Esophagus muscularis mucosa (tissue), 4 donors: ENCODE measurements at regions not wholly inside any gene's neighbourhood (a gene's known extent, or its start where the extent isn't known, plus 50 kb on each side); places are given as distances from the start of the nearest gene placed in this dataset.

ENCODE experiments used
- CTCF ChIP-seq, 3 experiments: fragments of 200-600 bp in 2 of 3; fragments of 450-650 bp in 1 of 3; sonication (generic) in 2 of 3; IDR thresholded peaks; one replicate each; pipeline ENCODE4 v1.5.1; 2017 to 2019; ENCODE audit warnings: antibody characterized with exemption in 3 of 3, mild to moderate bottlenecking in 2 of 3, moderate library complexity in 1 of 3
- EP300 ChIP-seq: sonication (generic); formaldehyde crosslinking; IDR thresholded peaks from one replicate; pipeline ENCODE4 v1.6.1; 2017; ENCODE audit warnings: antibody characterized with exemption
- POLR2A ChIP-seq: fragments of 450-650 bp; IDR thresholded peaks from one replicate; pipeline ENCODE4 v1.6.1; 2017; ENCODE audit warnings: antibody characterized with exemption, moderate library complexity, mild to moderate bottlenecking, low read depth

DNA sequence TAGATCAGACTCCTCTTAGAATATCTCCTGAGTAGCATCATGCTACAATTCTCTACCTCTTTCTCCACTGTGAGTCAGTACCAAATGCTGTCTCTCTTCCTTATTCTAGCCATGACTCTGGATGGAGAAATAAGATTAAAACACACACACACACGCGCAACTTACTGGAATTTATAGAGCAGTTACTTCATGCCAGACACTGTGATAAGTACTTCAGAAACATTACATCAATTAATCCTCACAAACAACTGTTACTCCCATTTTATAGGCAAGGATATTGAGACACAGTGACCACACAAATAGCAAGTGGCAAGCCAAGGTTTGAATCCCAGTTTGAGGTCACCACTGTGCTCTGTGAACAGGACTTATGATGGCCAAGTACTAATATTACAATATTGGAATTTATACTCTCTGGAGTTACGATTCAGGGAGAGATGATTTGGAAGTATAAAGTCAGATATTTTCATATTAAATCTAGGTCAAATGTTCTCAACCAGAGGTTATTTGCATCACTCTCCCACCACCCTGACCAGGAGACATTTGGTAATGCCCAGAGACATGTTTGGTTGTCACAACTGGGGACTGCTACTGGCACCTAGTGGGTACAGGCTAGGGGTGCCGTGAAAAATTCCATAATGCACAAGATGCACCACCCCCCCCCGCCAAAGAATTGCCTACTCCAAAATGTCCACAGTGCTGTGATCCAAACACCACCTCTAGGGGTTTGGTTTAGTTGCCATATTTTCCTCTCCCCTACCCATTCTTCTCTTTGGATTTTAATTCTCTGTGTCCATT, 221.6 kb downstream of the LTN1 start:
- TF ChIP-seq POLR2A (no peak), CTCF (IDR thresholded peaks at IDR 0.05) (peak in 2 of 3 experiments; percentile 9 to 11), EP300 (no peak)
